WTC11 (cell line): ENCODE measurements at regions not wholly inside any gene's neighbourhood (a gene's known extent, or its start where the extent isn't known, plus 50 kb on each side); places are given as distances from the start of the nearest gene placed in this dataset.

Experiments
- ATAC-seq: fragments of 200-7000 bp; cut with Tn5 transposase; 2 replicates; pipeline ENCODE4 v1.10.0; 2021; ENCODE audit warnings: mild to moderate bottlenecking, moderate library complexity
- CTCF ChIA-PET: fragments of 300-600 bp; sonication (Branson Sonifier 250); formaldehyde crosslinking; loops from one replicate; lab custom pipeline; 2021; ENCODE audit warnings: antibody characterized with exemption; lab: Charles Lee
- POLR2A ChIA-PET: fragments of 350-600 bp; sonication (Branson Sonifier 250); formaldehyde crosslinking; loops from one replicate; lab custom pipeline; 2021; ENCODE audit warnings: antibody characterized with exemption; lab: Charles Lee
- DNase-seq: peaks from one replicate; pipeline ENCODE4 v3.0.0; 2021; ENCODE audit warnings: low spot score
- H3K27ac Mint-ChIP-seq: 2 replicates; pipeline ENCODE4 v1.8.0; 2021; ENCODE audit warnings: mixed read lengths
- H3K27me3 Mint-ChIP-seq: 2 replicates; pipeline ENCODE4 v1.8.0; 2021; ENCODE audit warnings: low read depth, mild to moderate bottlenecking, moderate library complexity, mixed read lengths
- H3K36me3 Mint-ChIP-seq: 2 replicates; pipeline ENCODE4 v1.8.0; 2021; ENCODE audit warnings: mixed read lengths
- H3K4me1 Mint-ChIP-seq: 2 replicates; pipeline ENCODE4 v1.8.0; 2022; ENCODE audit warnings: mixed read lengths
- H3K4me3 Mint-ChIP-seq: 2 replicates; pipeline ENCODE4 v1.8.0; 2021; ENCODE audit warnings: mild to moderate bottlenecking, moderate library complexity, mixed read lengths
- H3K9me3 Mint-ChIP-seq: 2 replicates; pipeline ENCODE4 v1.8.0; 2021; ENCODE audit warnings: mixed read lengths
- CBFB ChIP-seq: sonication (generic); formaldehyde crosslinking; IDR thresholded peaks from 2 replicates; pipeline ENCODE4 v1.8.1; 2022; ENCODE audit warnings: mild to moderate bottlenecking, low read depth, missing genetic modification reagents
- GTF2I ChIP-seq: fragments of 250-450 bp; sonication (Bioruptor Pico); conservative IDR thresholded peaks from 2 replicates; pipeline ENCODE4 v1.4.0; 2021; ENCODE audit warnings: mild to moderate bottlenecking
- MXD4 ChIP-seq: fragments of 250-450 bp; sonication (Bioruptor Pico); IDR thresholded peaks from 2 replicates; pipeline ENCODE4 v1.8.0; 2021; ENCODE audit warnings: mild to moderate bottlenecking, moderate library complexity, borderline replicate concordance
- NFYB ChIP-seq: sonication (generic); formaldehyde crosslinking; conservative IDR thresholded peaks from 2 replicates; pipeline ENCODE4 v1.8.0; 2022; ENCODE audit warnings: low read depth, missing genetic modification reagents
- OVOL2 ChIP-seq: fragments of 250-450 bp; sonication (Bioruptor Pico); IDR thresholded peaks from 2 replicates; pipeline ENCODE4 v1.9.0; 2021; ENCODE audit warnings: mild to moderate bottlenecking, borderline replicate concordance
- PRRX2 ChIP-seq: fragments of 250-450 bp; sonication (Bioruptor Pico); IDR thresholded peaks from 2 replicates; pipeline ENCODE4 v1.8.0; 2021; ENCODE audit warnings: mild to moderate bottlenecking
- RELA ChIP-seq: sonication (generic); formaldehyde crosslinking; IDR thresholded peaks from 2 replicates; pipeline ENCODE4 v1.8.1; 2022; ENCODE audit warnings: missing genetic modification reagents, mild to moderate bottlenecking, borderline replicate concordance
- RORB ChIP-seq: fragments of 250-450 bp; sonication (Bioruptor Pico); IDR thresholded peaks from 2 replicates; pipeline ENCODE4 v1.9.0; 2021; ENCODE audit warnings: mild to moderate bottlenecking
- SMAD4 ChIP-seq: sonication (generic); formaldehyde crosslinking; IDR thresholded peaks from 2 replicates; pipeline ENCODE4 v1.8.0; 2022; ENCODE audit warnings: mild to moderate bottlenecking, missing genetic modification reagents
- SOX15 ChIP-seq: fragments of 250-450 bp; sonication (Bioruptor Pico); IDR thresholded peaks from 2 replicates; pipeline ENCODE4 v1.9.0; 2021; ENCODE audit warnings: mild to moderate bottlenecking
- TCF7 ChIP-seq: sonication (generic); formaldehyde crosslinking; IDR thresholded peaks from 2 replicates; pipeline ENCODE4 v1.8.0; 2022; ENCODE audit warnings: mild to moderate bottlenecking, low read depth, missing genetic modification reagents, moderate library complexity
- ZNF138 ChIP-seq: sonication (generic); formaldehyde crosslinking; conservative IDR thresholded peaks from 2 replicates; pipeline ENCODE4 v1.8.1; 2022; ENCODE audit warnings: mild to moderate bottlenecking, moderate library complexity, missing genetic modification reagents
- ZNF232 ChIP-seq: sonication (generic); formaldehyde crosslinking; IDR thresholded peaks from 2 replicates; pipeline ENCODE4 v1.8.0; 2022; ENCODE audit warnings: mild to moderate bottlenecking, missing genetic modification reagents
- ZNF423 ChIP-seq: fragments of 250-450 bp; sonication (Bioruptor Pico); IDR thresholded peaks from 2 replicates; pipeline ENCODE4 v2.1.2; 2022; ENCODE audit warnings: mild to moderate bottlenecking, moderate library complexity
- ZNF671 ChIP-seq: fragments of 250-450 bp; sonication (Bioruptor Pico); IDR thresholded peaks from 2 replicates; pipeline ENCODE4 v1.8.0; 2021; ENCODE audit warnings: mild to moderate bottlenecking
- TF ChIP-seq, protein P1 (sequence below): sonication (generic); formaldehyde crosslinking; IDR thresholded peaks from 2 replicates; pipeline ENCODE4 v1.8.0; 2023; ENCODE audit warnings: missing genetic modification reagents, mild to moderate bottlenecking, borderline replicate concordance
- TF ChIP-seq, protein P2 (sequence below): sonication (generic); formaldehyde crosslinking; IDR thresholded peaks from 2 replicates; pipeline ENCODE4 v1.8.0; 2023; ENCODE audit warnings: missing genetic modification reagents
- TF ChIP-seq, protein P3 (sequence below): sonication (generic); formaldehyde crosslinking; IDR thresholded peaks from 2 replicates; pipeline ENCODE4 v1.8.1; 2022; ENCODE audit warnings: missing genetic modification reagents, borderline replicate concordance
- TF ChIP-seq, protein P4 (sequence below): sonication (generic); formaldehyde crosslinking; IDR thresholded peaks from 2 replicates; pipeline ENCODE4 v1.8.1; 2023; ENCODE audit warnings: mild to moderate bottlenecking, missing genetic modification reagents, moderate library complexity
- TF ChIP-seq, protein P5 (sequence below): sonication (generic); formaldehyde crosslinking; conservative IDR thresholded peaks from 2 replicates; pipeline ENCODE4 v1.8.1; 2023; ENCODE audit warnings: mild to moderate bottlenecking, low read depth, missing genetic modification reagents, moderate library complexity
- TF ChIP-seq, protein P6 (sequence below): sonication (generic); formaldehyde crosslinking; IDR thresholded peaks from 2 replicates; pipeline ENCODE4 v1.8.1; 2023; ENCODE audit warnings: mild to moderate bottlenecking, missing genetic modification reagents, borderline replicate concordance

DNA sequence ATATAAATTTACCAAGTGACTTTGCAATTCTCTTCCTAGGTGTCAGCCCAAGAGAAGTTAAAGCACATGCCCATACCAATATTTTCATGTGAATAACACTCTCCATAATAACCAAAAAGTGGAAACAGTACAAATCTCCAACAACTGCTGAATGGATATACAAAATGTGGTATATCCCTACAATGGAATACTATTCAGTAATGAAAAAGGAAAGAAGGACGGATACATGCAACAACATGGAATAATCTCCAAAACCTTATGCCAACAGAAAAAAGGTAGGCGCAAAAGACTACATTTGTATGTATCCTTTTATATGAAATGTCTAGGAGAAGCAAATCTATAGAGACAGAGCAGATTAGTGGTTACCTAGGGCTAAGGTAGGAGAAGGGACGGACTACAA, 487.7 kb upstream of the ID4 start:
- H3K9me3 Mint-ChIP-seq: peaks cover 31% of the 10 kb centered on the region
- DNase-seq (no peak), ATAC-seq (no peak)
- H3K4me3 Mint-ChIP-seq: no peak overlapping the region
- ChIA-PET CTCF (no interaction called here), POLR2A (no interaction called here)
- no peaks in the 10 kb centered on the region for H3K27me3 Mint-ChIP-seq
- TF ChIP-seq GTF2I (CRISPR knock-in tag) (peak; percentile 68; the same call in 1 of the 2 replicates), RORB (CRISPR knock-in tag) (no peak)
- TF ChIP-seq, protein P1, sequence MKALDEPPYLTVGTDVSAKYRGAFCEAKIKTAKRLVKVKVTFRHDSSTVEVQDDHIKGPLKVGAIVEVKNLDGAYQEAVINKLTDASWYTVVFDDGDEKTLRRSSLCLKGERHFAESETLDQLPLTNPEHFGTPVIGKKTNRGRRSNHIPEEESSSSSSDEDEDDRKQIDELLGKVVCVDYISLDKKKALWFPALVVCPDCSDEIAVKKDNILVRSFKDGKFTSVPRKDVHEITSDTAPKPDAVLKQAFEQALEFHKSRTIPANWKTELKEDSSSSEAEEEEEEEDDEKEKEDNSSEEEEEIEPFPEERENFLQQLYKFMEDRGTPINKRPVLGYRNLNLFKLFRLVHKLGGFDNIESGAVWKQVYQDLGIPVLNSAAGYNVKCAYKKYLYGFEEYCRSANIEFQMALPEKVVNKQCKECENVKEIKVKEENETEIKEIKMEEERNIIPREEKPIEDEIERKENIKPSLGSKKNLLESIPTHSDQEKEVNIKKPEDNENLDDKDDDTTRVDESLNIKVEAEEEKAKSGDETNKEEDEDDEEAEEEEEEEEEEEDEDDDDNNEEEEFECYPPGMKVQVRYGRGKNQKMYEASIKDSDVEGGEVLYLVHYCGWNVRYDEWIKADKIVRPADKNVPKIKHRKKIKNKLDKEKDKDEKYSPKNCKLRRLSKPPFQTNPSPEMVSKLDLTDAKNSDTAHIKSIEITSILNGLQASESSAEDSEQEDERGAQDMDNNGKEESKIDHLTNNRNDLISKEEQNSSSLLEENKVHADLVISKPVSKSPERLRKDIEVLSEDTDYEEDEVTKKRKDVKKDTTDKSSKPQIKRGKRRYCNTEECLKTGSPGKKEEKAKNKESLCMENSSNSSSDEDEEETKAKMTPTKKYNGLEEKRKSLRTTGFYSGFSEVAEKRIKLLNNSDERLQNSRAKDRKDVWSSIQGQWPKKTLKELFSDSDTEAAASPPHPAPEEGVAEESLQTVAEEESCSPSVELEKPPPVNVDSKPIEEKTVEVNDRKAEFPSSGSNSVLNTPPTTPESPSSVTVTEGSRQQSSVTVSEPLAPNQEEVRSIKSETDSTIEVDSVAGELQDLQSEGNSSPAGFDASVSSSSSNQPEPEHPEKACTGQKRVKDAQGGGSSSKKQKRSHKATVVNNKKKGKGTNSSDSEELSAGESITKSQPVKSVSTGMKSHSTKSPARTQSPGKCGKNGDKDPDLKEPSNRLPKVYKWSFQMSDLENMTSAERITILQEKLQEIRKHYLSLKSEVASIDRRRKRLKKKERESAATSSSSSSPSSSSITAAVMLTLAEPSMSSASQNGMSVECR (CRISPR knock-in tag): no peak
- TF ChIP-seq, protein P2, sequence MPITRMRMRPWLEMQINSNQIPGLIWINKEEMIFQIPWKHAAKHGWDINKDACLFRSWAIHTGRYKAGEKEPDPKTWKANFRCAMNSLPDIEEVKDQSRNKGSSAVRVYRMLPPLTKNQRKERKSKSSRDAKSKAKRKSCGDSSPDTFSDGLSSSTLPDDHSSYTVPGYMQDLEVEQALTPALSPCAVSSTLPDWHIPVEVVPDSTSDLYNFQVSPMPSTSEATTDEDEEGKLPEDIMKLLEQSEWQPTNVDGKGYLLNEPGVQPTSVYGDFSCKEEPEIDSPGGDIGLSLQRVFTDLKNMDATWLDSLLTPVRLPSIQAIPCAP: no peak
- TF ChIP-seq, protein P3, sequence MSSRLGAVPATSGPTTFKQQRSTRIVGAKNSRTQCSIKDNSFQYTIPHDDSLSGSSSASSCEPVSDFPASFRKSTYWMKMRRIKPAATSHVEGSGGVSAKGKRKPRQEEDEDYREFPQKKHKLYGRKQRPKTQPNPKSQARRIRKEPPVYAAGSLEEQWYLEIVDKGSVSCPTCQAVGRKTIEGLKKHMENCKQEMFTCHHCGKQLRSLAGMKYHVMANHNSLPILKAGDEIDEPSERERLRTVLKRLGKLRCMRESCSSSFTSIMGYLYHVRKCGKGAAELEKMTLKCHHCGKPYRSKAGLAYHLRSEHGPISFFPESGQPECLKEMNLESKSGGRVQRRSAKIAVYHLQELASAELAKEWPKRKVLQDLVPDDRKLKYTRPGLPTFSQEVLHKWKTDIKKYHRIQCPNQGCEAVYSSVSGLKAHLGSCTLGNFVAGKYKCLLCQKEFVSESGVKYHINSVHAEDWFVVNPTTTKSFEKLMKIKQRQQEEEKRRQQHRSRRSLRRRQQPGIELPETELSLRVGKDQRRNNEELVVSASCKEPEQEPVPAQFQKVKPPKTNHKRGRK (CRISPR knock-in tag): no peak
- no peaks in the 10 kb centered on the region for H3K4me1 Mint-ChIP-seq
- H3K36me3 Mint-ChIP-seq: peaks cover 12% of the 10 kb centered on the region
- no peak overlapping the region for H3K27ac Mint-ChIP-seq

DNA sequence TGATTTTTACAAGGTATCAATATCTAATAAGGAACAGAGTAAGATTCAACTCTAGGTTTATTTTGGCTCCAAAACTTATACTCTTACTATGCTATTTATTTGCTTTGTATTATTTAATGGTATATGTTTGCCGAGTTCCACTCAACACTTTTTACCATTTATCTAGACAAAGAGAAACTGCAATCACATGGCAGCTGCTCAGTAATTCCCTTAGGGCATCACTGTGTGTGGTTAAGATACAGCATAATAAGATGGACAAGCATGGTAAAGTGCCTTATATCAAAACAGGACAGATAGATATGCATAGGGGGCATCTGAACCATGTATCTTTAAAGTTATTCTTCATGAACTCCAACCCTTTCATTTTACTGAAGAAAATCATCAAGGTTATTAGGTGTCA, 483.0 kb upstream of the ID4 start:
- CTCF ChIA-PET: no interaction called here
- TF ChIP-seq MXD4 (CRISPR knock-in tag): no peak
- no peak for TF ChIP-seq ZNF671 (CRISPR knock-in tag)
- TF ChIP-seq, protein P4, sequence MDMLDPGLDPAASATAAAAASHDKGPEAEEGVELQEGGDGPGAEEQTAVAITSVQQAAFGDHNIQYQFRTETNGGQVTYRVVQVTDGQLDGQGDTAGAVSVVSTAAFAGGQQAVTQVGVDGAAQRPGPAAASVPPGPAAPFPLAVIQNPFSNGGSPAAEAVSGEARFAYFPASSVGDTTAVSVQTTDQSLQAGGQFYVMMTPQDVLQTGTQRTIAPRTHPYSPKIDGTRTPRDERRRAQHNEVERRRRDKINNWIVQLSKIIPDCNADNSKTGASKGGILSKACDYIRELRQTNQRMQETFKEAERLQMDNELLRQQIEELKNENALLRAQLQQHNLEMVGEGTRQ (CRISPR knock-in tag): no peak
- TF ChIP-seq, protein P5, sequence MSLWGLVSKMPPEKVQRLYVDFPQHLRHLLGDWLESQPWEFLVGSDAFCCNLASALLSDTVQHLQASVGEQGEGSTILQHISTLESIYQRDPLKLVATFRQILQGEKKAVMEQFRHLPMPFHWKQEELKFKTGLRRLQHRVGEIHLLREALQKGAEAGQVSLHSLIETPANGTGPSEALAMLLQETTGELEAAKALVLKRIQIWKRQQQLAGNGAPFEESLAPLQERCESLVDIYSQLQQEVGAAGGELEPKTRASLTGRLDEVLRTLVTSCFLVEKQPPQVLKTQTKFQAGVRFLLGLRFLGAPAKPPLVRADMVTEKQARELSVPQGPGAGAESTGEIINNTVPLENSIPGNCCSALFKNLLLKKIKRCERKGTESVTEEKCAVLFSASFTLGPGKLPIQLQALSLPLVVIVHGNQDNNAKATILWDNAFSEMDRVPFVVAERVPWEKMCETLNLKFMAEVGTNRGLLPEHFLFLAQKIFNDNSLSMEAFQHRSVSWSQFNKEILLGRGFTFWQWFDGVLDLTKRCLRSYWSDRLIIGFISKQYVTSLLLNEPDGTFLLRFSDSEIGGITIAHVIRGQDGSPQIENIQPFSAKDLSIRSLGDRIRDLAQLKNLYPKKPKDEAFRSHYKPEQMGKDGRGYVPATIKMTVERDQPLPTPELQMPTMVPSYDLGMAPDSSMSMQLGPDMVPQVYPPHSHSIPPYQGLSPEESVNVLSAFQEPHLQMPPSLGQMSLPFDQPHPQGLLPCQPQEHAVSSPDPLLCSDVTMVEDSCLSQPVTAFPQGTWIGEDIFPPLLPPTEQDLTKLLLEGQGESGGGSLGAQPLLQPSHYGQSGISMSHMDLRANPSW (CRISPR knock-in tag): no peak
- no peak for TF ChIP-seq OVOL2 (CRISPR knock-in tag)
- TF ChIP-seq ZNF232 (CRISPR knock-in tag): no peak
- TF ChIP-seq SOX15: no peak
- TF ChIP-seq TCF7 (CRISPR knock-in tag): no peak
- TF ChIP-seq, protein P6, sequence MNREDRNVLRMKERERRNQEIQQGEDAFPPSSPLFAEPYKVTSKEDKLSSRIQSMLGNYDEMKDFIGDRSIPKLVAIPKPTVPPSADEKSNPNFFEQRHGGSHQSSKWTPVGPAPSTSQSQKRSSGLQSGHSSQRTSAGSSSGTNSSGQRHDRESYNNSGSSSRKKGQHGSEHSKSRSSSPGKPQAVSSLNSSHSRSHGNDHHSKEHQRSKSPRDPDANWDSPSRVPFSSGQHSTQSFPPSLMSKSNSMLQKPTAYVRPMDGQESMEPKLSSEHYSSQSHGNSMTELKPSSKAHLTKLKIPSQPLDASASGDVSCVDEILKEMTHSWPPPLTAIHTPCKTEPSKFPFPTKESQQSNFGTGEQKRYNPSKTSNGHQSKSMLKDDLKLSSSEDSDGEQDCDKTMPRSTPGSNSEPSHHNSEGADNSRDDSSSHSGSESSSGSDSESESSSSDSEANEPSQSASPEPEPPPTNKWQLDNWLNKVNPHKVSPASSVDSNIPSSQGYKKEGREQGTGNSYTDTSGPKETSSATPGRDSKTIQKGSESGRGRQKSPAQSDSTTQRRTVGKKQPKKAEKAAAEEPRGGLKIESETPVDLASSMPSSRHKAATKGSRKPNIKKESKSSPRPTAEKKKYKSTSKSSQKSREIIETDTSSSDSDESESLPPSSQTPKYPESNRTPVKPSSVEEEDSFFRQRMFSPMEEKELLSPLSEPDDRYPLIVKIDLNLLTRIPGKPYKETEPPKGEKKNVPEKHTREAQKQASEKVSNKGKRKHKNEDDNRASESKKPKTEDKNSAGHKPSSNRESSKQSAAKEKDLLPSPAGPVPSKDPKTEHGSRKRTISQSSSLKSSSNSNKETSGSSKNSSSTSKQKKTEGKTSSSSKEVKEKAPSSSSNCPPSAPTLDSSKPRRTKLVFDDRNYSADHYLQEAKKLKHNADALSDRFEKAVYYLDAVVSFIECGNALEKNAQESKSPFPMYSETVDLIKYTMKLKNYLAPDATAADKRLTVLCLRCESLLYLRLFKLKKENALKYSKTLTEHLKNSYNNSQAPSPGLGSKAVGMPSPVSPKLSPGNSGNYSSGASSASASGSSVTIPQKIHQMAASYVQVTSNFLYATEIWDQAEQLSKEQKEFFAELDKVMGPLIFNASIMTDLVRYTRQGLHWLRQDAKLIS (CRISPR knock-in tag): no peak
- no peak for TF ChIP-seq ZNF138 (CRISPR knock-in tag)
- TF ChIP-seq CBFB (CRISPR knock-in tag): no peak
- TF ChIP-seq RELA: no peak
- TF ChIP-seq SMAD4 (CRISPR knock-in tag): no peak
- no peak for TF ChIP-seq NFYB (CRISPR knock-in tag)
- no peak for TF ChIP-seq ZNF423 (CRISPR knock-in tag)
- TF ChIP-seq PRRX2 (CRISPR knock-in tag): no peak

More for the DNA sequence above, 483.0 kb upstream of the ID4 start:
- DNase-seq (no peak), ATAC-seq (no peak)
- H3K4me1 Mint-ChIP-seq: peaks cover 17% of the 10 kb centered on the region
- no peaks in the 10 kb centered on the region for H3K27me3 Mint-ChIP-seq
- no peak overlapping the region for H3K27ac Mint-ChIP-seq
- H3K36me3 Mint-ChIP-seq: peaks cover 4% of the 10 kb centered on the region
- no peak overlapping the region for H3K4me3 Mint-ChIP-seq
- POLR2A ChIA-PET: no interaction called here
- H3K9me3 Mint-ChIP-seq: peaks cover 8% of the 10 kb centered on the region
